ENCODE measurements at regions not wholly inside any gene's neighbourhood (a gene's known extent, or its start where the extent isn't known, plus 50 kb on each side); places are given as distances from the start of the nearest gene placed in this dataset.

DNA sequence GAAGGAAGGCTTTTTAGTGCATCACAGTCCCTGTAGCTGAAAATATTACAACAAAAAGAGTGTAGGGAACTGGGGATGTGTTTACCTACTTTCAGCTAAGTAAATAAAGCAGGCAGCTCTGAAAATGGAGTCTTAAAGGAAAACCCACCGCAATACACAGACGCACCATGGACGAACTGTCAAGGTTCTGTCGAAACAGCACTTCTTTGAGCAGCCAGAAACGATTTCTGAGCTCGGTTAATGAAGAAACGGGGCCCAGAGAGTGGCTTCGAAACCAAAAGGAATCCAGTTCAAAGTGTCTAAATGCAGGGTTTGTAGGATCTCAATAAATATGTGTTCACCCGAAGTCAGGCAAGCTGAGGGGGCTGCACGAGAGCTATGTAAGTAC, 275.4 kb upstream of the NEBL start:
- no peak overlapping the region for H3K4me3 ChIP-seq (ENCODE audit: low read depth, low read length)

GRCh38 chr10:21171936-21172541, 274.9 kb upstream of the NEBL start:
- no peak overlapping the region for H3K4me3 ChIP-seq (ENCODE audit: low read depth, low read length)
- TF ChIP-seq, protein P1, sequence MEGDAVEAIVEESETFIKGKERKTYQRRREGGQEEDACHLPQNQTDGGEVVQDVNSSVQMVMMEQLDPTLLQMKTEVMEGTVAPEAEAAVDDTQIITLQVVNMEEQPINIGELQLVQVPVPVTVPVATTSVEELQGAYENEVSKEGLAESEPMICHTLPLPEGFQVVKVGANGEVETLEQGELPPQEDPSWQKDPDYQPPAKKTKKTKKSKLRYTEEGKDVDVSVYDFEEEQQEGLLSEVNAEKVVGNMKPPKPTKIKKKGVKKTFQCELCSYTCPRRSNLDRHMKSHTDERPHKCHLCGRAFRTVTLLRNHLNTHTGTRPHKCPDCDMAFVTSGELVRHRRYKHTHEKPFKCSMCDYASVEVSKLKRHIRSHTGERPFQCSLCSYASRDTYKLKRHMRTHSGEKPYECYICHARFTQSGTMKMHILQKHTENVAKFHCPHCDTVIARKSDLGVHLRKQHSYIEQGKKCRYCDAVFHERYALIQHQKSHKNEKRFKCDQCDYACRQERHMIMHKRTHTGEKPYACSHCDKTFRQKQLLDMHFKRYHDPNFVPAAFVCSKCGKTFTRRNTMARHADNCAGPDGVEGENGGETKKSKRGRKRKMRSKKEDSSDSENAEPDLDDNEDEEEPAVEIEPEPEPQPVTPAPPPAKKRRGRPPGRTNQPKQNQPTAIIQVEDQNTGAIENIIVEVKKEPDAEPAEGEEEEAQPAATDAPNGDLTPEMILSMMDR (IDR thresholded peaks at IDR 0.05; ENCODE audit: borderline replicate concordance, insufficient read depth, low read depth, low read length) = no peak

More for the DNA sequence above, 275.4 kb upstream of the NEBL start:
- TF ChIP-seq, protein P1 (IDR thresholded peaks at IDR 0.05; ENCODE audit: borderline replicate concordance, insufficient read depth, low read depth, low read length) = no peak

DNA sequence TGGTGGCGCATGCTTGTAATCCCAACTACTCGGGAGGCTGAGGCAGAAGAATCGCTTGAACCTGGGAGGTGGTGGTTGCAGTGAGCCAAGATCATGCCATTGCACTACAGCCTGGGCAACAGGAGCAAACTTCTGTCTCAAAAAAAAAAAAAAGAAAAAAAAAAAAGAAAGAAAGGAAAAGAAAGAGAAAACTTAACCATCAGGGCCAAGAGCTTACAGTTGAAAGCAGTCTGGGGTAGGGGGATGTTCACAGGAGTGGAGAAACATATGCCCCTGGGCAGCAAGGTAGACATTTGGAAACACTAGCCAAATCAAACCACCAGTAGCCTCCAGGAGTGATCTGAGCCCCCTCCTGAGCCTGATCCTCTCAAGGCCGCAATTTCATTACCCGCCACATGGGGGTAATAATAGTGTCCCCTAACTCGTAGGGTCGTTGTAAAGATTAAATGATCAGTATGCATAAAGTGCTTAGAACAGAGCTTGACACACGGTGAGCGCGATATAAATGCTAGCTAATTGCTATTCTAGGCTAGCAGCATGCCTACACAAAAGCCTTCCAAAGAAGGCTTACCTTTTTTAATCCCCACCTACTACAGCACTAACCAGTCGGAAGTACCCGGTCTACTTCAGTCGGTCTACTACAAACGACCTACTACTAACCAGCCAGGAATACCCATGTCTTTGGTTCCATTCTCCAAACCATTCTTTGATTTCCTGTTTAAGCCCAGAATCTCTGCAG, 274.3 kb upstream of the NEBL start:
- H3K4me3 ChIP-seq (ENCODE audit: low read depth, low read length) = no peak overlapping the region
- TF ChIP-seq, protein P1 (IDR thresholded peaks at IDR 0.05; ENCODE audit: borderline replicate concordance, insufficient read depth, low read depth, low read length) = peak; percentile 42; the same call in 1 of the 2 replicates

- H3K4me3 ChIP-seq (ENCODE audit: low read depth, low read length) = no peak overlapping the region
- TF ChIP-seq, protein P1 (IDR thresholded peaks at IDR 0.05; ENCODE audit: borderline replicate concordance, insufficient read depth, low read depth, low read length) = no peak
These were observed 273.1 kb upstream of the NEBL start for GRCh38 chr10:21170216-21170615.

DNA sequence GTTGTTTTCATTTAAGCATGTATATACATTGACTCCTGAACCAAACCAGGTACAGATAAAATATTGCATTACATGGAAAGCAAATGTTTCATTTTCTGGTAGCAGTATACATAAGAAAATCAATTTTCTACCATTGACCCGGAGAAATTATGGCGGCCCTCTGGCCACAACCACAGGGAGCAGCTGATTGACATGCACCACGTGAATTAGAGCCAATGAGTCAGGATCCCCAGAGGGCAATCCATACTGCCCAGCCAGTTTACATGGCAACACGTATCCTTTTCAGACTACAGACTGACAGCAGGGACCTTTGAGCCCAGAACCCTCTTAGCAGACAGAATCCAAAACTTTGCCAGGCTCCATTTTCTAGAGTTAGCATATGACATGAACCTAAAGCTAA, 272.2 kb upstream of the NEBL start:
- H3K4me3 ChIP-seq (ENCODE audit: low read depth, low read length) = no peak overlapping the region
- TF ChIP-seq, protein P1 (IDR thresholded peaks at IDR 0.05; ENCODE audit: borderline replicate concordance, insufficient read depth, low read depth, low read length) = no peak

DNA sequence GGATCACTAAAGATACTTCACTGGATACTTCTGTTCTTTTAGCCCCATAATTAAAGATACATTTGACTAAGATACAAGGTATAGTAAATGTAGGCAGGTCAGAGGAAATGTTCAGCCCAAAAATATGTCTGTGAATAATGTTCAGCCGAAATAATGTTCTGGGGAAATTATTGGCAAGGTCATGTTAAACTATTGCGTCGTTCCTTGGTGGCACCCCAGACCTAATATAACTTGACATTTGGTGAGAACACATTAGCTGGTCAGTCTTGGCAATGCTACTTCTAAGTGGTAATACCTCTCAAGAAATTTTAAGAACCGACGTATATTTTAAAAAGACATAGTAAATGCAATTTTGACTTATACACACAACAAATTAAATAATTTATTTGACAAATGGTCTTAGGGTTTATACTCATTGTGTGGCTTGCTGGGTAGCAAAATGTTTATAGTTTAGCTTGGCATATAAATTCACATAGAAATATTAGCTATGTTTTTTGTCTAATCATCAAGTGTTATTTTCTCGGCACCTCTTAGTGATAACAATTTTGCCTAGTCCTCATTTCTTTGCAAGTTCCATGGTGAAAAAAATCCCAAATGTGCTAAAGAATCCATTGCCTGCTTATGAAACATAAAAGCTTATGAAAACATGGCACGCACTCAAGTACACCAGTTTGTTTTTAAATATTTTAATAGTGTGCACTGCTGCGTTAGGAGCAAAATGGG, 270.3 kb upstream of the NEBL start:
- TF ChIP-seq, protein P1 (IDR thresholded peaks at IDR 0.05; ENCODE audit: borderline replicate concordance, insufficient read depth, low read depth, low read length) = no peak
- H3K4me3 ChIP-seq (ENCODE audit: low read depth, low read length) = no peak overlapping the region

Data from GM12875 (cell line).